Gastroesophageal sphincter (tissue), 3 donors: ENCODE measurements at regions not wholly inside any gene's neighbourhood (a gene's known extent, or its start where the extent isn't known, plus 50 kb on each side); places are given as distances from the start of the nearest gene placed in this dataset.

Source experiments
- CTCF ChIP-seq, 4 experiments: fragments of 200-600 bp in 2 of 4; fragments of 450-650 bp in 2 of 4; sonication (generic) in 1 of 4; IDR thresholded peaks; one replicate each; pipeline ENCODE4 v1.5.1; 2017 to 2019; ENCODE audit warnings: antibody characterized with exemption in 4 of 4, mild to moderate bottlenecking in 2 of 4, moderate library complexity in 2 of 4
- POLR2A ChIP-seq, 2 donors: fragments of 450-650 bp; IDR thresholded peaks; one replicate each; pipeline ENCODE4 v1.6.1; 2017; ENCODE audit warnings: antibody characterized with exemption in 2 of 2, mild to moderate bottlenecking in 2 of 2, moderate library complexity in 1 of 2
- POLR2AphosphoS5 ChIP-seq: sonication (generic); formaldehyde crosslinking; IDR thresholded peaks from one replicate; pipeline ENCODE4 v1.6.1; 2017; ENCODE audit warnings: antibody characterized with exemption

DNA sequence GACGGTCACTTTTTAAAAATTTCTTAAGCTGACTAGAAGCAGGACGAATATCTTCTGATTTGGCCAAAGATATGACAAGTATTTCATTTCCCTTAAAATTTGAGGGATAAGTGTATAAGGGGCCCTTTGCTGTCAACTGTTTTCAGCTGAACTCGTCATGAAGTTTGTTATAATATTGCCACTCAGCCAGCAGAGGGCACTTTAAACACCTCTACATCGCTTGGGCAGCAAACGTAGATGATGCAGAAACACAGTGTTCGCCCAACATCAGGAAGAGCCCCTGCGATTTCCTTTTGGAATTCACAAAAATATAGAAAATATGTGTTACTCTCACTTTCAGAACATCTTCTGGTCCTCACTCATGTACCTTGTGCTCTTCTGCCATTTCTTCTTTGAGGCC lies 435.7 kb upstream of the FMR1 start:
- no peak for TF ChIP-seq CTCF (IDR thresholded peaks at IDR 0.05)
- no peak for TF ChIP-seq POLR2AphosphoS5
- no peak for TF ChIP-seq POLR2A (IDR thresholded peaks at IDR 0.05)
